ENCODE measurements at regions not wholly inside any gene's neighbourhood (a gene's known extent, or its start where the extent isn't known, plus 50 kb on each side); places are given as distances from the start of the nearest gene placed in this dataset.
A peak's percentile ranks its signal among the peaks of the same experiment; 100 is the strongest.

DNA sequence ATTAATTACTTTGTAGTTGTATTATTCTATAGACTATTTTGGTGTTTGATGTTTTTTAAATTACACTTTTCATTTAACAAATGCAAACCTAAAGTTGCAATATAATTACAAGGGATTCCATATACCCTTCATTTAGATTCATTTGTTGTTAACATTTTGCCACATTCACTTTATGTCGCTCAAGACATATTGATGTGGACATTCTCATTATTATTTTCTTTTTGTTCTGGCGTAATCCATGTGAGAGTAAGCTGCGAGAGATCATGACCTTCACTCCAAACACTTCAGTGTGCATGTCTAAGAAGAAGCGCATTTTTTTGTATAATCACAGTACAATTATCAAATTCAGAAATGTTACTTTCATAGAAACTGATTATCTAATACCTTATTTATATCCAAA lies 280.6 kb downstream of the CALCRL start (continued):
- TF ChIP-seq, protein P1, sequence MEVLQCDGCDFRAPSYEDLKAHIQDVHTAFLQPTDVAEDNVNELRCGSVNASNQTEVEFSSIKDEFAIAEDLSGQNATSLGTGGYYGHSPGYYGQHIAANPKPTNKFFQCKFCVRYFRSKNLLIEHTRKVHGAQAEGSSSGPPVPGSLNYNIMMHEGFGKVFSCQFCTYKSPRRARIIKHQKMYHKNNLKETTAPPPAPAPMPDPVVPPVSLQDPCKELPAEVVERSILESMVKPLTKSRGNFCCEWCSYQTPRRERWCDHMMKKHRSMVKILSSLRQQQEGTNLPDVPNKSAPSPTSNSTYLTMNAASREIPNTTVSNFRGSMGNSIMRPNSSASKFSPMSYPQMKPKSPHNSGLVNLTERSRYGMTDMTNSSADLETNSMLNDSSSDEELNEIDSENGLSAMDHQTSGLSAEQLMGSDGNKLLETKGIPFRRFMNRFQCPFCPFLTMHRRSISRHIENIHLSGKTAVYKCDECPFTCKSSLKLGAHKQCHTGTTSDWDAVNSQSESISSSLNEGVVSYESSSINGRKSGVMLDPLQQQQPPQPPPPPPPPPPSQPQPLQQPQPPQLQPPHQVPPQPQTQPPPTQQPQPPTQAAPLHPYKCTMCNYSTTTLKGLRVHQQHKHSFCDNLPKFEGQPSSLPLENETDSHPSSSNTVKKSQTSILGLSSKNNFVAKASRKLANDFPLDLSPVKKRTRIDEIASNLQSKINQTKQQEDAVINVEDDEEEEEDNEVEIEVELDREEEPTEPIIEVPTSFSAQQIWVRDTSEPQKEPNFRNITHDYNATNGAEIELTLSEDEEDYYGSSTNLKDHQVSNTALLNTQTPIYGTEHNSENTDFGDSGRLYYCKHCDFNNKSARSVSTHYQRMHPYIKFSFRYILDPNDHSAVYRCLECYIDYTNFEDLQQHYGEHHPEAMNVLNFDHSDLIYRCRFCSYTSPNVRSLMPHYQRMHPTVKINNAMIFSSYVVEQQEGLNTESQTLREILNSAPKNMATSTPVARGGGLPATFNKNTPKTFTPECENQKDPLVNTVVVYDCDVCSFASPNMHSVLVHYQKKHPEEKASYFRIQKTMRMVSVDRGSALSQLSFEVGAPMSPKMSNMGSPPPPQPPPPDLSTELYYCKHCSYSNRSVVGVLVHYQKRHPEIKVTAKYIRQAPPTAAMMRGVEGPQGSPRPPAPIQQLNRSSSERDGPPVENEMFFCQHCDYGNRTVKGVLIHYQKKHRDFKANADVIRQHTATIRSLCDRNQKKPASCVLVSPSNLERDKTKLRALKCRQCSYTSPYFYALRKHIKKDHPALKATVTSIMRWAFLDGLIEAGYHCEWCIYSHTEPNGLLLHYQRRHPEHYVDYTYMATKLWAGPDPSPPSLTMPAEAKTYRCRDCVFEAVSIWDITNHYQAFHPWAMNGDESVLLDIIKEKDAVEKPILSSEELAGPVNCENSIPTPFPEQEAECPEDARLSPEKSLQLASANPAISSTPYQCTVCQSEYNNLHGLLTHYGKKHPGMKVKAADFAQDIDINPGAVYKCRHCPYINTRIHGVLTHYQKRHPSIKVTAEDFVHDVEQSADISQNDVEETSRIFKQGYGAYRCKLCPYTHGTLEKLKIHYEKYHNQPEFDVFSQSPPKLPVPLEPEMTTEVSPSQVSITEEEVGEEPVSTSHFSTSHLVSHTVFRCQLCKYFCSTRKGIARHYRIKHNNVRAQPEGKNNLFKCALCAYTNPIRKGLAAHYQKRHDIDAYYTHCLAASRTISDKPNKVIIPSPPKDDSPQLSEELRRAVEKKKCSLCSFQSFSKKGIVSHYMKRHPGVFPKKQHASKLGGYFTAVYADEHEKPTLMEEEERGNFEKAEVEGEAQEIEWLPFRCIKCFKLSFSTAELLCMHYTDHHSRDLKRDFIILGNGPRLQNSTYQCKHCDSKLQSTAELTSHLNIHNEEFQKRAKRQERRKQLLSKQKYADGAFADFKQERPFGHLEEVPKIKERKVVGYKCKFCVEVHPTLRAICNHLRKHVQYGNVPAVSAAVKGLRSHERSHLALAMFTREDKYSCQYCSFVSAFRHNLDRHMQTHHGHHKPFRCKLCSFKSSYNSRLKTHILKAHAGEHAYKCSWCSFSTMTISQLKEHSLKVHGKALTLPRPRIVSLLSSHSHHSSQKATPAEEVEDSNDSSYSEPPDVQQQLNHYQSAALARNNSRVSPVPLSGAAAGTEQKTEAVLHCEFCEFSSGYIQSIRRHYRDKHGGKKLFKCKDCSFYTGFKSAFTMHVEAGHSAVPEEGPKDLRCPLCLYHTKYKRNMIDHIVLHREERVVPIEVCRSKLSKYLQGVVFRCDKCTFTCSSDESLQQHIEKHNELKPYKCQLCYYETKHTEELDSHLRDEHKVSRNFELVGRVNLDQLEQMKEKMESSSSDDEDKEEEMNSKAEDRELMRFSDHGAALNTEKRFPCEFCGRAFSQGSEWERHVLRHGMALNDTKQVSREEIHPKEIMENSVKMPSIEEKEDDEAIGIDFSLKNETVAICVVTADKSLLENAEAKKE (CRISPR knock-in tag; IDR thresholded peaks at IDR 0.05), result no peak
- TF ChIP-seq NANOG (IDR thresholded peaks at IDR 0.05; ENCODE audit: borderline replicate concordance), result no peak
- TF ChIP-seq POLR2AphosphoS5 (IDR thresholded peaks at IDR 0.05; ENCODE audit: low read depth), result no peak
- TF ChIP-seq, protein P2, sequence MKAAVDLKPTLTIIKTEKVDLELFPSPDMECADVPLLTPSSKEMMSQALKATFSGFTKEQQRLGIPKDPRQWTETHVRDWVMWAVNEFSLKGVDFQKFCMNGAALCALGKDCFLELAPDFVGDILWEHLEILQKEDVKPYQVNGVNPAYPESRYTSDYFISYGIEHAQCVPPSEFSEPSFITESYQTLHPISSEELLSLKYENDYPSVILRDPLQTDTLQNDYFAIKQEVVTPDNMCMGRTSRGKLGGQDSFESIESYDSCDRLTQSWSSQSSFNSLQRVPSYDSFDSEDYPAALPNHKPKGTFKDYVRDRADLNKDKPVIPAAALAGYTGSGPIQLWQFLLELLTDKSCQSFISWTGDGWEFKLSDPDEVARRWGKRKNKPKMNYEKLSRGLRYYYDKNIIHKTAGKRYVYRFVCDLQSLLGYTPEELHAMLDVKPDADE (IDR thresholded peaks at IDR 0.05), result no peak
- no peak for TF ChIP-seq ZNF331 (CRISPR knock-in tag; IDR thresholded peaks at IDR 0.05; ENCODE audit: low read depth)
- TF ChIP-seq STAT1 (IDR thresholded peaks at IDR 0.05; ENCODE audit: unreplicated experiment), result no peak

DNA sequence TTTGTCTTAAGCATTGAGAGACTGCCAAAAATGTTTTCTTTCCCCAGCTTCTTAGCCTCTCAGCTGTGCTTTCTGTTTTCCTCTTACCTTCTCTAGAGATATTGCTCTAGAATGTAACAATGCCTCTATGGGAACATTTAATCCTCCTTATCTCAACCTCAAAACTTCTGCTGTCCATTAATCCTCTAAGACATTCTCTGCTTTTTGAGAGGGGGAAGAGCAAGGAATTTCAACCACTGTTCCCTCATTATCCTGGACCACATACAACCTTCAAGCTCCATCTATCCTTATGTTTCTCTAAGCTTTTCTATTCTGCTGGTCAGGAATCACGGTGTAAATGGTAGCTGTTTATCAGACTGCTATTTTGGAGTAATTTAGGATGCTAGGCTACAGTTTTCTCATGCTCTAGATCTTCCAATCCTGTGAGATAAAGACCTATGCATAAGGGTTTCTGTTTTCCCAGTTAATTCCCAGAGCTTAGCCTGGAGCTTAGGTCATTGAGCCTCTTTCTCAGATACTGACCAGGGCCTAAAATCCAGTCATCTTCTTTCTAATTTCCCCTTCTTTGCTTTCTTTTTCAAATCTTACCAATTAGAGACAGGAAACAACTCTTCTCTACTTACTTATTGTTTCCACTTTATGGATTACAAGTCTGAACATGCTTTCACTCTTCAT lies 282.0 kb downstream of the CALCRL start:
- H3K4me3 Mint-ChIP-seq, result no peak overlapping the region
- Histone ChIP-seq H2AFZ (peak overlapping the region; percentile 28; the same call in 1 of the 2 replicates), H3K36me3 (ENCODE audit: insufficient read depth) (no peaks in the 10 kb centered on the region), H3K79me2 (replicated peaks; ENCODE audit: insufficient read depth) (no peaks in the 10 kb centered on the region), H4K20me1 (replicated peaks; ENCODE audit: insufficient read depth) (no peaks in the 10 kb centered on the region), H3K9me2 (ENCODE audit: insufficient read depth) (0 out of 2 replicates have a peak, but pooled peaks cover 5% of the 10 kb centered on the region), H3K27me3 (ENCODE audit: insufficient read depth) (no peaks in the 10 kb centered on the region), H3K4me1 (ENCODE audit: insufficient read depth) (no peaks in the 10 kb centered on the region), H3K4me2 (no peak overlapping the region), H3K4me3 (no peak overlapping the region), H3F3A (replicated peaks; ENCODE audit: low read depth) (no peaks in the 10 kb centered on the region), H3K27ac (ENCODE audit: low read depth) (no peak overlapping the region)
- 0 out of 3 replicates have a peak, but pooled peaks cover under 1% of the 10 kb centered on the region for H3K36me3 Mint-ChIP-seq (ENCODE audit: low read depth)
- no peak for DNase-seq (ENCODE audit: low spot score)
- H3K4me1 Mint-ChIP-seq, result no peaks in the 10 kb centered on the region; the same call in 2 of the 3 replicates
- no peaks in the 10 kb centered on the region for H3K27me3 Mint-ChIP-seq (ENCODE audit: insufficient read depth, low read depth, poor library complexity)
- H3K27ac Mint-ChIP-seq, result 0 out of 2 replicates have a peak overlapping the region, but pooled peaks have one; percentile 26
- 0 out of 3 replicates have a peak, but pooled peaks cover 2% of the 10 kb centered on the region for H3K9me3 Mint-ChIP-seq
- ATAC-seq, result no peak
- no peak for TF ChIP-seq EZH2 (IDR thresholded peaks at IDR 0.05; ENCODE audit: low read depth, unreplicated experiment)
- no peak for TF ChIP-seq ZNF331 (CRISPR knock-in tag; IDR thresholded peaks at IDR 0.05; ENCODE audit: low read depth)
- TF ChIP-seq, protein P1 (CRISPR knock-in tag; IDR thresholded peaks at IDR 0.05), result no peak
- TF ChIP-seq NANOG (IDR thresholded peaks at IDR 0.05; ENCODE audit: borderline replicate concordance), result no peak

All from GM23338 (cell line).